HK-2 (cell line): ENCODE measurements at regions not wholly inside any gene's neighbourhood (a gene's known extent, or its start where the extent isn't known, plus 50 kb on each side); places are given as distances from the start of the nearest gene placed in this dataset.

ENCODE experiments used
- DNase-seq: peaks from one replicate; pipeline ENCODE4 v3.0.0-alpha.2; 2018; ENCODE audit not compliant: unreplicated experiment

DNA sequence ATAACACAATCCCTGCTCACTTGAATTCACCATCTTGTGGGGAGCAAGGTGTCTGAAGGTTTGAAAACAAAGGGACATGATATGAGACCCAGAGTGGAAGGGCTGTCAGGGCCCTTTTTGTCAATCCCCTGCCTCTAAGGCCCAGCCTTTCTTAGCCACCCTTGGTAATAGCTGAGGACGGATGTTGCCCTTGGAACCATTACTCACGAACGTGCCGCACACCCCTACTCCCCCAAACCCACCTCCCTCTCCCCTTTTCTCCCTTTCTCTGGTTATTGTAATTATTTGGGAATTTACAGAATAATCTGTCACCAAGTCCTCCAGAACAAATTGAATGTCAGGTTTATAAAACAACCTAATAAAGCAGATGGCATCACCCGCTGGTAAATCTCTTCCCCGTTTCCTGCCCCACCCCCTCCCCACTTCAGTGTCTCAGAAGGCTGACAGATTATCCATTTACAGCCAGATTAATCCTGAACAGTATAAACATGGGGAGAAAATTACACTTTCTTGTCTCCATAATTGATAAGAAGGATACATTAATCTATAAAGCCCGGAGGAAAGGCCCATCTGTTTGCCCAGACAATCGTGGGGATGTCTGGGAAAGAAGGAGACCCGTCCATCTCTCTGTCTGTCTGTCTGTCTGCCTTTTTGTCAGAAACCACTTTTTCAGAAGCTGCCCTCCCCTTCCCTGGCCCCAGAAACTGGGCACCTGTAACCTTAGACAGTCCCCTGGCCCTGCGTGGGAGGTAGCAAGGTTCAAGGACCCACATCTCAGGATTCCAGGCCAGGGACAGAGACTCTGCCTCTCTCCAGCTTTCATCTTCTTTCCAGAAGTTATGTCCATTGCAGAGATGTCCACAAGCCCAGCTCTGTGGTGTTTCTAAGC lies 60.6 kb upstream of the CD34 start:
- no peak for DNase-seq

DNA sequence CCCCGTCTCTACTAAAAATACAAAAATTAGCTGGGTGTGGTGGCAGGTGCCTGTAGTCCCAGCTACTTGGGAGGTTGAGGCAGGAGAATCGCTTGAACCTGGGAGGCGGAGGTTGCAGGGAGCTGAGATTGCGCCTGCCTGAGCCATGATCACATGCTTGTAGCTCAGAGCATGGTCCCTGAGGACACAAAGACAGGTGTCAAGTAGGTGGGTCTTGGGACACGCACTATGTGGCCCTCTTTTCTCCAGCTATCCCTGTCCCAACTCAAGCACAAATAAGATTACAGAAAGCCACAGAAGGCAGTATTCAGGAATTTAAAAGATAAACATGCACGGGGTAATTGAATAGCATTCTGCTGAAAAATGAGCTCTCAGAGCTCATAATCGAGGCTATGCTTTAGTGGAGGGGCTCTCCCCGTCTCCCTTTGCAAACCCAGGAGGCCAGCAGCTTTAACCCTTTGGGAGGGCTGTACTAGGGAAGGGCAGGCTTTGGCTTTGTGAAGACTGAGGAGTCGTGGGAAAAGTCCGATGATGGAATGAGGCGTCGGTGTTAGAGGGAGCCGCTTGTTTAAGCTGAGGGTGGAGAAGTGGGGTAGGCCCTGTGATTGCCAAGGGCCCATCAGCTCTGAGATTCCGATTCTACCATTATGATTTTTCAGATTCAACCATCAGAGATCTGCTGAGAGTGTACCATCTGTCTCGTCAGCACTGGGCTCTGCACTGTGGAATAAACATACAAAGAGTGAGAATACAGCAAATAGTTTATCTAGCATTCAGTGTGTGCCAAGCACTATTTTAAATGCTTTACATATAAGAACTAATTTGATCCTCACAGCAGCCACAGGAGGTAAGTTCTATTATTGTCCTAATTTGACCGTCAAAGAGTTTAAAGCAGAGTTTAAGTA lies 59.7 kb upstream of the CD34 start:
- no peak for DNase-seq

DNA sequence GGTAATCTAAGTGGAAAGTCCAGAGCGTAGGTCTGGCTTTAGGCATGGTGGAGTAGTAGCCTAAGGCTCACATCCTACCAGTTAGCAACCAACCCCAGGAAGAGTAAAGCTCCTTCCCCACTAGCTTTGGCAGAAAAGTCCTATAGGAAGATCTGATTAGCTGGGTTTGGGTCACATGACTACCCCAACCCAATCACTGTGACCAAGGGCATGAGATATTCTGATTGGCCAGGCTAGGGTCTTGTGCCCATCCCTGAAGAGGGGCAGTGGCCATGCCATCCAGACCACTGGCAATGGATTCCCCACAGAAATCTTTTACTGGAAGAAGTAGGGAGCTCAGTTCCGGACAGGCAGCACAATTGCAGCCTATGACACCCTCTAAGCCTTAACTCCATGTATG lies 58.6 kb upstream of the CD34 start:
- DNase-seq: no peak

DNA sequence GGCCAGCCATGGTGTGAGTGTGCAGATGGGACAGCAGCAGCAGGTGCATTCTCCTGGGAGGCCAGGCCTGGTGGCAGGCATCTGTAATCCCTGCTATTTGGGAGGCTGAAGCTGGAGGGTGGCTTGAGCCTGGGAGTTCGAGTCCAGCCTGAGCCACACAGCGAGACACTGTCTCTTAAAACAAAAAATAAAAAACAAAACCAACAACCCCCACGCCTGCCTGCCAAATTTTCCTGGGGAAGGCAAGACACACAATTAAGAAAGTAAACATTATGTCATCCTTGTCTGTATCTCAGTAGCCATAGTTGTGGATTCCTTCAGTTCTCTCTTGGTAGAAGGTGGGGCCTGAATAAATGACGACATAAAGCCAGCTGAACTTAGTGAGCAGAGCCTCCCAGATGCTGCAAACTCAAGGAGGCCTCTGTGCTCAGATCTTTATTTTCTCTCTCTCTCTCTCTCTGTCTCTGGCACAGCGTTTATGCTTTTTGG lies 57.6 kb upstream of the CD34 start:
- DNase-seq: no peak

DNA sequence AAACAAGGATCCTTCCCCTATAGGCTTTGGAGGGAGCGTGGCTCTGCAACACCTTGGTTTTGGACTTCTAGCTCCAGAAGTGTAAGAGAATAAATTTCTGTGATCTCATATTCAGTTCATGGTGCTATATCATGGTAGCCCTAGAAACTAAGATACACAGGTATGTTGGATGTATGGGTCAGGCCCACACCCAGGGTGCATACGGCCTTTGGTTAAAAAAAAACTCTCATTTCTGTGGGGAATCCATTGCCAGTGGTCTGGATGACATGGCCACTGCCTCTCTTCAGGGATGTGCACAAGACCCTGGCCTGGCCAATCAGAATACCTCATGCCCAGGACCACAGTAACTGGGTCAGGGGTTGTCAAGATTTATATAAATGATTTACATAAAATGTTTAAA lies 56.8 kb upstream of the CD34 start:
- no peak for DNase-seq

DNA sequence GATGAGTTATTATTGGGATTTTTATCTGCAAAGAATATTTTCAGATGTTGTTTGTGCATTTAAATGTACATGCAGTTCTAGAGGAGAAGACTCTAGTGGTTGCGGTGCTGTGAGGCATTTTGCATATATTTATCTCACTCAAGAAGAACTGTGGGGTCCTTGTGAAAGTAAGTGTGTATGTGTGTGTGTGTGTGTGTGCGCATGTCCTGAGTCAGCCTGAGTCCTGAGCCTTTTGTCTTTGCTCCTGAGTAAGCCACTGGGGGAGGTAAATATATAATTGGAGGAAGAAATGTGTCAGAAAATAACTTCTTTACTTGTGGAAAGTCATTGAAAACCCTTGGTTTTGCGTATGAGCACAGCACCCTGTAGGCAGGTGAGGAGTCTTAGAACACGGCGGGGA lies 55.6 kb upstream of the CD34 start:
- no peak for DNase-seq

DNA sequence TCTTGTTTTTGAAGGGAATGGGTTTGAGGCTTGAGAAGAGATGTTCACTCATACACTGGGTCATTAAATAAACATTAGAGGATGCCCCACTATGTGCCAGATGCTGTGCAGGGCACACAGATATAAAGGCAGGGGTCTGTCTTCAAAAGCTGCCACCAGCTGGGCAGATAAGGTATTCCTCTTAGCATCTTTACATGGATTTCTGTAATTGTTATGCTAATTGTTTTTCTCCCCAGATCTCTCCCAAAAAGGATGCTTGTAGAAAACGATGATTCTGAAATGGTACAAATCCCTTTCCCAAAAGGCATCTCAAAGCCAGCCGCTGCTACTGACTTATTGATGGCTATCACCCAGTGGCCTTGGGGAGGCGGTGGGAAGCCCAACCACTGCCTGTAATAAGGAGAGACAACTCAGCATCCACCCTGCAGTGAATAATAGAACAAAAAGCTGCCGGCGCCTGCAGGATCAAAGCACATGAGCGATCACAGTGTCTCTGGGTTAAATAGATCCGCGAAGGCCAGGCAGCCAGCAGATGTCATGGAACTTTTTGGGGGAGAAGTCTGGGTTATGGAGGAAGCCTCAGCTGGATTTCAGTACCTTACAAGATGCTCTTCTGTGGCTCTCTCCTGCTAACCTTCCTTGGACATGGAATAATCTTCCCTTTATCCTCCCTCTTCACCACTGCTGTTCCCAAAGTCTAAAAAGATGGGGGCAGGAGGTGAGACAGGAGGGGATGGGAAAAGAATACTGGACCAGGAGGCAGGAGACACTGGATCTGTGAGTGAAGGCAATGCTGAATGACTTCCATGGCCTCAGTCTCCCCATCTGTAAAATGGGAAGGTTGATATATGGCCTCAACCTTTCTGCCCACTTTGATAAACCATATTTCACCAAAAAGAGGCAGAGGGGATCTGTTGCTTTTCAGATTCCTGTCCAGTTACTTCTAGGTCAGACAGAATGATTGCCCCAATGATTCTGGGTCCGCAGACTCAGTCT lies 54.8 kb upstream of the CD34 start:
- DNase-seq: no peak

DNA sequence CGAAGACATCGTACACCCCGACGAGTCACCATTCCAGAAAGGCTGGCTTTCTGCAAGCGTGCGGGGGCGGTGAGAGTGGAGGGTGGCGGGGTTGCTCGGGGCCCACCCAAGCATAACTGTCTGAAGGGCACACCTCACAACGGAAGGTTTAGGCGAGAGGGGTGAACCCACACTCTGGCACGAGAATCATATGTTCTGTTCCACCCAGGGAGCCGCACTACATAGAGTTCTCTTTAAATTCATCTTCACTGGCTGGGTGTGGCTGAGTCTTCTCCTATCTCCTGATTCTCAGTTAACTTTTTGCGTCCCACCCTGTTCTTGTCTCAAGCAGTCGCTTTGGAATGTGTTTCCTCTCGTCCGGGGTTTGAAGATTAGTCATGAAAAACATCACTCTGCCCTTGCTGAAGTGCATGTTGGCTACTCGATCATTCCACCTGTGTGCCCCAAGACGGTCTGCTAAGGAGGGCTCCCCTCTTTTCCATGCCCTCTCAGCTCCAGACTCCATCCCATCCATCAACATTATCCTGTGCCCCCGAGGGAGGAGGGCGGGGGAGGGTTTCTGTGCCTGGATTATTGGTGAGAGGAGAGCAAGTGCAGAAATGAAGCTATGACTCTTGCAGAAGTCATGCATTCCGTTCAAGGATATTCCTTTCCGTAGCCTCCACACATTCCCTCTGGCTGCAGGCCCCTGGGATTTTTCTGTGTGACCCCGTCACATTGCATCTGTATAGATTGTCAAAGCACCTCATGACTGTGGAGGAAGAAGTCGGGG lies 53.5 kb upstream of the CD34 start:
- no peak for DNase-seq

DNA sequence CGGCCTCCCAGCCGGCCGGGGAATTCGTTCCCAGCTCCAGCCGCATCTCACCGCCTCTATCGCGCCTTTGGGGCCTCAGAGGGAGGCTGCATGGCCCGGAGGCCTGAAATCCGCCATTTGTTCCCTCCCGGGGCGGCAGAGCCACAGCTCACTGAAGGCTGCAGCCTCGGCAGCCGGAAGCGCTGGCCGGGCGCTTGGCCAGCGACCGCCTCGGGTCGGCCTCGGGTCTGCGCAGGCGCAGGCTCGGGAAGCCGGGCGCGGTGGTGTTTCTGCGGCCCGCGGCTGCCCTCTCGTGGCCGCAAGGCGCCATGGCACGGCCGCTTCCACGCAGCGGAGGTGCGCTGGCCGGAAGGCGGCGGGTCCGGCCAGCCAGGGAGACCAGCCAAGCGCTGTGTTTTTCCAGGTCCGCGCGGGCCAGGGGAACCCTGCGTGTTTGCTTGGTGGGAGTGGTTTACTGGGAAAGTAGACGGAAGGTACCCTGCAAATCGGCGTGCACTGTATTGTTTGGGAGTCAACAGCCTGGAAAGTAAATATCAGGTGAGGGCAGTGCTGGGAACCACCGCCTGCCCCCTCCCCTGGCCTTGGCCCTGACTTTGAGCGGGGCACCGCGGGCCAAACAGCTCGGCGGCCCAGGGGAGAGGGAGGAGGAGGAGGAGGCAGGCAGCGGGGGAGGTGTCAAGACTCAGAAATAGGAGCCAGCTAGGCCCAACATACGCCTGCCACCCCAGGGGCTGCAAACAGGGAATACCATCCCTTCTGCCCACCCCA lies 52.7 kb upstream of the CD34 start:
- DNase-seq: peak; percentile 97

DNA sequence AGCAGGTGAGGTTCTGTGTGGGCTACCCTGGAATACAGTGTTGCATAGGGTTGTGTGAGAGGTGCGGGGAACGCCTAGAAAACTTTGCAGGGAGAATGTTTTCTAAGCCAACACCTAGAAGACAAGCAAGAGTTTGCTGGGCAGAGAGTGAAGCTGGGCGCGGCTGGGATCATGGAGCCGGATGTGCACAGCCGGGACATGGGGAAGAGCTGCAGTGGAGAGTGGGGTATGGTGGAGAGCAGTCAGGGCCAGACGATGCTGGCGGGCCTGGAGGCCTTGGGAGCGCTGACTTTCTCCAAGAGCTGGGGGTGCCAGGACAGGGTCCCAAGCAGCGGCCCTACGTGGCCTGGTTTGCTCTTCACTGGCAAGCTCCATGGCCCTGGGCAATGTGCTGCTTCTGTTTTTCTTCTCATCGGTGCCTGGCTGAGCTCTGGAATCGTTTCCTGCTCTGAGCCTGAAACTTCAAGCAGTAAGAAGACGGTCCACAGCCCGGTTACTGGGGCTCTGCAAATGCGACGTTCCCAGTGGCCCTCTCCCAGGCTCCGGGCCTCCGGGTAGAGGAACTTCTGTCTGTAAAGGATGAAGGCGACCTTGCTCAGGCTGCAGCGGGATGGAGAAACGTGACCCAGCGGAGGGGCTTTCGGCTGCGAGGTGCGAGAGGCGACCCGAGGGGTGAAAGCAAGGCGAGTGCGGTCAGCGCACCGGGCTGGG lies 51.9 kb upstream of the CD34 start:
- no peak for DNase-seq
